ENCODE measurements at regions not wholly inside any gene's neighbourhood (a gene's known extent, or its start where the extent isn't known, plus 50 kb on each side); places are given as distances from the start of the nearest gene placed in this dataset.

DNA sequence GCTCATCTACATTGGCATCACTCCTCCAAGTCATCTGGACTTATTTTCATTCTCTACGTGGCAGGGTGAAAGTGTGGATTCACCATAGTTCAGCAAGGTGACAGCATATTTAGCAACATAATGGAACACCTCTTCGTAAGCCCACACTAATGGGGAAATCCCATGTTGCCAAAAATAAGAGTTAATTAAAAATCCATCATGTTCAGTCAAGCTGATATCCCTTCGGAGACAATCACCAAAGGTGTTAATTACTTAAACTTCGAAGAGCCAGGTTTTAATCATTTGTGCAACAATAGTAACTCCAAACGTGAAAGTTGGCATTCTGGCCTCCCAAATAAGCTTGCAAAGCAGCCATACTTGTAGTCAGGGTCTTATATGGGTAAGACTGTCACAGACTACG is 242.9 kb downstream of the NSG2 start:
- no peak for DNase-seq (ENCODE audit: low read depth)

DNA sequence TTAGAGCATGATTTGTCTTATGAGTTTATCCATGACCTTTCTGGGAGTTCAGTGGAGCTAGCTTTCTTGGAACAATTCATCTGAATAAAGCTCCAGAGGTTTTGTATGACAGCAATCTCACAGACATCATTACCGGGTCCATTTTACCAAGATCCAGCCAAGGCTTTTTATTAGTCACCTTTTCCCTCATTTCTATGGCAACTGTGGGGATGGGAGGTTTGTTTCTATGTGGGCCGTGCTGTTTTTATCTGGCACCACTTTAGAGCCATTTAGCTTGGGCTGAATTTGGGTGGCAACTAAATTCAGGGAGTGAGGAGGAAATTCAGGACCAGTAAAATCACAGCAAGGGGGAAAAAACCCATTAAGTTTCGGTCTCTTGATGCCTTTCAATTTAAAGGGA is 245.7 kb downstream of the NSG2 start:
- DNase-seq (ENCODE audit: low read depth), result no peak

GRCh38 chr5:174292348-174292747 is 246.8 kb downstream of the NSG2 start:
- DNase-seq (ENCODE audit: low read depth), result no peak

DNA sequence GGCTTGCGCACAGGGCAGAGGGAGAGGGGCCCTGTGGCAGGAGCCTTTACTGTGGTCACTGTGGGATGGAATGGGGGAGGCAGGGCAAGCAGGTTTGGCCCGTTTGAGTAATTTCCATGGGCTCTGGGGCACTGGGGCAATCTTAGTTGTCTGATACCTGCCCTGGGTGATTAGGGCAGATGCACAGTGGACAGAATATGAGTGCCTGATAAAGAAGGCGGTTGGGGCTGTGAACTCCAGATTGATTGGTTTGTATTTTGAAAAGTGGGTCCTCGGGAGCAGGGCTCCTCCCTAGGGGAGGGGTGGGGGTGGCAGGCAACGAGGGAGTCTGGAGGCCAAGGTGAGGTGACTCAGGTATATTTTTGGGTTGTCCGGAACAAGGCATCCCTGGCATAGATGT is 247.5 kb downstream of the NSG2 start:
- no peak for DNase-seq (ENCODE audit: low read depth)

DNA sequence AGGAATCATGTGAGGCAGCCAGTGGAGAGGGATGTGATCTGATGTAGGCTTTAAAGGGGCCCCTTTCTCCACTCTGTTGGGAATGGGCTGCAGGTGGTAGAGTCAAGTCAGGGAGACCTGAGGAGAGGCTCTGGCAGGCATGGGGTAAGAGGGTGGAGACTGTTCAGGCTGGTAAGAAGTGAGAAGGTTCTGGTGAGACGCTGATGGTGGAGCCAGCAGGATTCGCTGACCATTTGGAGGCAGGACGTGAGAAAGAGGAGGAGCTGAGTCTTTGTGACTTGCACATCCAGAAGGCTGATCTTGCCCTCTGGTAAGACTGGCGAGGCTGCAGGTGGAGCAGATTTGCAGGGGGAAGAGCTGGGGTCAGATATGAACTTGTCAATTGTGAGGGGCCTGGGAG is 248.0 kb downstream of the NSG2 start:
- no peak for DNase-seq (ENCODE audit: low read depth)

- DNase-seq (ENCODE audit: low read depth), result no peak
Measured at GRCh38 chr5:174294891-174295620, 249.6 kb downstream of the NSG2 start.

DNA sequence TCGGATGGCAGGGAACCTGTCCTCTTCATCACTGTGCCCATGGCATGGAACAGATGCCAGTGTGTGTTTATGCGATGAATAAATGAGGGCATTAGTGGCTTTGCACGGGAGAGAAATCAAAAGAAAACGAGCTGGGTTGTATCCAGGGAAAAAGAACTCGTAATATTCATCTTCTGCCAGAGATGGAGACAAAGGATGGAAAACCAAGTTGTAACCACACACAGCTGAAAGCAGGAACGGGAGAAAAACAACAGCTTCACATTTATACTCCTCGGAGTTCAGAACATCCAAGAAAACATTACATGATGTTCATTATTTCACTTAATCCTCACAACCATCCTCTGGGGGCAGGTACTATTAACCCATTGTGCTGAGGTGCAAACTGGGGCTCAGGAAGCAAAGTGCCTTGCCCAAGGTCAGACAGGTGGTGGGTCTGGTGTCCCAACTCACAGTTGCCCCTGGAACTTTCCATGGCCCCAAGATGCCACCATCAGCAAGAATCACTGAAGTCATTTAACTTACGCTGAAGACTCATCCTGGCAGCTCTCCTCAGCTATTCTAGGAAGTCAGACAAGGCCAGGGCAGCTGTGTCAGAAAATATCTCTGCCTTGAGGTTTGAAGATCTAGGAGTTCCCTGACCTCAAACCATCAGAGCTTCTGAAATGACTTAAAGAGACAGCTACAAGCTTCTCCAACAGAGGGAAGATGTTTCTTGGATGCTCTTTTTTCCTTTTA is 250.4 kb downstream of the NSG2 start:
- DNase-seq (ENCODE audit: low read depth), result no peak

GRCh38 chr5:174300118-174300940 is 254.8 kb downstream of the NSG2 start:
- DNase-seq (ENCODE audit: low read depth), result no peak

DNA sequence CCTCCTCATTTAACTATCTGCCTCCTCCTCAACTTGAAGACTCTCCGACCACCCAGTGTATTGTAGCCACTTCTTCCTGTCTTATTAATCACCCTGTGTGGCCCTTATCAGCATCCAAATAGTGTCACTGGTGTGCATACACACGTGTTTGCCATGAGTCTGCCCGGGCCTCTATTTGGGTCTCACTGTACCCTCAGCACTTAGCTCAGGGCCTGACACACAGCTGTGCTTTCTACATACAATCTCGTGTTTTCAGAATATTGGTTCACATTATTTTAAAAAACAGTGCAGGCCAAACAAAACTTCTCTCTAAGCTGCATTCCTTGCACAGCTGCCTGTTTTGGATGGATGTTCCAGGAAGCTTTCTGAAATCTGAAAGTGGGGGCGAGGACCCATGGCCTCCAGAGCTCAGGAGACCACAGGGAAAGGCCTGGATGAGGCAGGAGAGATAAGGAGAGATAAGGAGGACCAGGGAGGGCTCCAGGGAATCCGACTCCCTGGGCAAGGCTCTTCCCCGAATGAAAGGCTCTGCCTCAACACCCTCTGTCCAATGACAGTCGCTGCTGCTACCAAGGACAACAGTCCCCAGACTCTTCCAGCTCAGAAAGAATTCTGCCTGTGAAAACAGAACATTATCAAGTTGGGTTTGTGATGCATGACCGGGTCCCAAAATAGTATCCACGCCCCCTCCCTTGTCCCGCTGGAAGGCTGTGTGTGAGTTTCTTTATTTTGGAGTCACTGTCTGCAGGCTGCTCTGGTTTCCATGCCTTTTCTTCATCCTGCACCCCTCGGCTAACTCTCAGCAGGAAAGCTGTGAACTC is 255.6 kb downstream of the NSG2 start:
- no peak for DNase-seq (ENCODE audit: low read depth)

- DNase-seq (ENCODE audit: low read depth), result no peak
Measured at GRCh38 chr5:174301848-174302625, 256.5 kb downstream of the NSG2 start.

DNA sequence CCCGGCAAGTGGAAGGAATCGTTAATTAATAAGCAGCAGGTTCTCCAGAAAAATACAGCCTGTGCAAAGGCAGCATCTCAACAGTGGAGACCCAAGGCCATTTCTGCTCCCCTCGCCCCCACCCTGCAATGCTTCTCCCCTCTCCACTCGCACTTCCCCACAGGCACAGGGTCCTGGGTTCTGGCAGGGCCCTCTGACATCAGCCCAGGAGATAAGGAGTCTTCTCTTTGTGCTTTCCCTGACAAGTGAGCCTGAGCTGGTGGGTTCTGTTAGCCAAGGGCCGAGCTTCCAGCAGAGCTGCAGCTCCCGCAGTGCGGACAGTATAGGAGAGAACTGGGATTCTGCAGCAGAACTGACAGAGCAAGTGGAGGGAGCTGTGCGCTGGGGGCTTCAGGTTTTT is 257.5 kb downstream of the NSG2 start:
- no peak for DNase-seq (ENCODE audit: low read depth)

DNA sequence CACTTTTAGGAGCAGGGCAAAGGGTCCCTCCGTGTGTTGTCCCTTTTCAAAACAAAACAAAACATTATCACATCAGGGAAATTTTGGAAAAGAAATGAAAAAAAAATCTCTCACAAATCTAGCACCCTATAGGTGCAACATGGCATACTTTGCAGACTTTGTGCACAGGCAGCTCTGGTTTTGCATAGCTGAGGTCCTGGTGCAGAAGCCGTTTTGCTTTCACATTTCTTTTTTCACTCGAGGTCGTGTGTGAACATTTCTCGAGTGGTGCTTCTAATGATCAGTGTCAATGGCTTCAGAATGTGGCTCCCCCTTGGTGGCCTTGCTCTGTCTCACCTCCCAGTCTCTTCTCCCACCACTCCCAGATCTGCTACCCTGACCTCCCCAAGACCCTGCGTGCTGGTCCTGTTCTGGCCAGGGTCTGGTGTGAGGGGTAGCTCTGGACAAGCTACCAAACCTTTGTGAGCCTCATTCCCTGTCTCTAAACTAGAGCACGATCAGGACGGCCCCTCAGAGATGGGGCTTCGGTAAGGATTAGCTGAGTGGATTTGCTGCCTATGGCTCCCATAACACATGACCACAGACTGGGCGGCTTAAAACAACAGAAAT is 258.0 kb downstream of the NSG2 start:
- no peak for DNase-seq (ENCODE audit: low read depth)

DNA sequence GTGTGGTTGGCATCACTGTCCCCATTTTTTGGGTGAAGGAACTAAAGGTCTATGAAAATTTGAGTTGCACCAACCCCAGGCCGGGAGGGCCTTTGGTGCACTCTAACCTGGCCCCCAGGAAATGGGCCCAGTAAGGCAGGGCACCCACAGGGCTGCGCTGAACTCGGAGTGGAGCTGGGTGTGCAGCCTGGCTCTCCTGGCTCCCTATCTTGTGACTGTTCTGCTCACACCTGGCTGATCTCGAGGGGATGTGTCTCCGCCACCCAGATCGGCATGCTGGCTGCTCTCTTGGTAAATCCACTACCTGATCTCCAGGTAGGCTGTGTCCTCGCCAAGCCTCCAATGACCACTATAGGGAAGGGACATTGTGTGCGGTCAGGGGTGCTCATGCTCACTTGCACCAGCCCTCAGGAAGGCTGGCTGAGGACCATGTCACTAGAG is 259.8 kb downstream of the NSG2 start:
- no peak for DNase-seq (ENCODE audit: low read depth)

GRCh38 chr5:174306345-174307030 is 261.0 kb downstream of the NSG2 start:
- no peak for DNase-seq (ENCODE audit: low read depth)

DNA sequence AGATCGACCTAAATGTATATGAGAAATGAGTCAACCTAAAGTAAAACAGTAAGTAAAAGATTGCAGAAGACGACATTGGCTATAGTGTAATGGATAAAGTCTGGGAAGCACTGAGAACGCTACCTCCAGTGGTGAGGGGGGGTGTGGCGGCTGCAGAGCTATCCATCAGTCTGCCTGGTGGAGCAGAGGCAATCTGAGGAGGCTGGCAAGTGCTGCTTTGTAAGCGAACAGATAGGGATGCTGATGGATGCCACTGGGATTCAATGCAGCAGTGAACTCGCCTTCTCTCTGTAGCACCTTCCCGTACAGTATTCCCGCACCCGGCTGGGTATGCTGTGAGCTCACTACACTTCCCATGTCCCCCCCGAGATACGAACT is 261.5 kb downstream of the NSG2 start:
- DNase-seq (ENCODE audit: low read depth), result no peak

GRCh38 chr5:174307656-174308271 is 262.3 kb downstream of the NSG2 start:
- no peak for DNase-seq (ENCODE audit: low read depth)

DNA sequence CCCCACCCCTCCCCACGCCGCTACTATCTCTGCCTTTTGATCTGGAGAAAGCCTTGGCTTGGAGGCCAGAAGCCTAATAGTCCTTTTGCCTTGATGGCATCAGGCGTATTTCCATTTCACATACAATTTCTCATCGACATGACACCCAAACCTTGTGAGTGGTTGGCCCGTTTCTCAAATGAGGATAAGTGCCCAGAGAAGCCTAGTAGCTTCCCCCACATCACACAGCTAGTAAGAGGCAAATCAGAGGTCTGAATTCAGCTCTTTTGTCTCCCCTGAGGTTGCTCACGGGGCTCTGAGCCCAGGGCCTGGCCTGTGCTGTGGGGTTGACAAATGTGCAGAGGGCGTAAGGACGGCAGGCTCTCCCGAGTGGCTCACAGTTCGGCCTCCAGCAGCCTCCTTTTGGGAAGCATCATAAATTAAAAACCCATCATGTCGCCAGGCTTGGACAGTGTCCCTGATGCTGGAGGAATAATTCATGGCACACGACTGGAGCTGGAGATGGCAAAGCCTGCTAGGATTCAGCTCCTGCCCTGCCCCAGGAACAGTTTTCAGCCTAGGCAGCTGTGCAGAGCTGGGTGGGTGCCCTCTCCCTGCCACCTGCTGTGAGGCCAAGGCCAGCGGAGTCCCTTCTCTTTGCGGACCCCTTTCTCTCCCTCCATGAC is 263.8 kb downstream of the NSG2 start:
- DNase-seq (ENCODE audit: low read depth), result no peak

GRCh38 chr5:174310243-174310642 is 264.7 kb downstream of the NSG2 start:
- no peak for DNase-seq (ENCODE audit: low read depth)

DNA sequence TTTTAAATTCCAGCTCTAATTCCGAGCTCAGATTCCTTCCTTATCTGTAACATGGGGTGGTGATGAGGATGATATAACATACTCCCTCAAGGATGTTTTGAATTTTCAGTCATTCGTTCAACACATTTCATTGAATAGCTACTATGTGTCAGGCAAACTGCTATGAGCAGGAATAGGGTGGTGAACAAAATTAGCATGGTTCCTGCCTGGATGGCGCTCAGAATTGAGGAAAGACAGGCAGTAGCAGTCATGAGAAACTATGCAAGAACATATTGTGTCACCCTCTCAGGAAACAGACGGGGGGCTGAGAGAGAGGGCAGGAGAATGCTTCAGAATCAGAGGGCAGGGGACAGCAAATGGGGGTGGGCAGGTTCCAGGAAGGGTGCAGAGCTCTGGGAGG is 265.2 kb downstream of the NSG2 start:
- DNase-seq (ENCODE audit: low read depth), result no peak

Measured in T follicular helper cell (primary cell).